Hepatocyte (in vitro differentiated cells): ENCODE measurements at regions not wholly inside any gene's neighbourhood (a gene's known extent, or its start where the extent isn't known, plus 50 kb on each side); places are given as distances from the start of the nearest gene placed in this dataset.

Experiments used
- EZH2 ChIP-seq: fragments of 200-600 bp; sonication (generic); IDR thresholded peaks from 2 replicates; pipeline ENCODE4 v1.6.1; 2016; ENCODE audit warnings: antibody characterized with exemption, mild to moderate bottlenecking, borderline replicate concordance
- EZH2phosphoT487 ChIP-seq: fragments of 200-600 bp; sonication (generic); IDR thresholded peaks from one replicate; pipeline ENCODE4 v1.6.1; 2018; ENCODE audit warnings: antibody characterized with exemption, mild to moderate bottlenecking, low read depth, moderate library complexity; ENCODE audit not compliant: unreplicated experiment, severe bottlenecking

GRCh38 chr13:48866249-48866648 lies 109.5 kb upstream of the FNDC3A start:
- TF ChIP-seq EZH2 (no peak), EZH2phosphoT487 (no peak)
